ENCODE measurements at regions not wholly inside any gene's neighbourhood (a gene's known extent, or its start where the extent isn't known, plus 50 kb on each side); places are given as distances from the start of the nearest gene placed in this dataset.
"Not testable (repeated sequence)": the region's sequence is repeated elsewhere in the genome, so short reads cannot be mapped to it uniquely, and the experiment has no call there.

DNA sequence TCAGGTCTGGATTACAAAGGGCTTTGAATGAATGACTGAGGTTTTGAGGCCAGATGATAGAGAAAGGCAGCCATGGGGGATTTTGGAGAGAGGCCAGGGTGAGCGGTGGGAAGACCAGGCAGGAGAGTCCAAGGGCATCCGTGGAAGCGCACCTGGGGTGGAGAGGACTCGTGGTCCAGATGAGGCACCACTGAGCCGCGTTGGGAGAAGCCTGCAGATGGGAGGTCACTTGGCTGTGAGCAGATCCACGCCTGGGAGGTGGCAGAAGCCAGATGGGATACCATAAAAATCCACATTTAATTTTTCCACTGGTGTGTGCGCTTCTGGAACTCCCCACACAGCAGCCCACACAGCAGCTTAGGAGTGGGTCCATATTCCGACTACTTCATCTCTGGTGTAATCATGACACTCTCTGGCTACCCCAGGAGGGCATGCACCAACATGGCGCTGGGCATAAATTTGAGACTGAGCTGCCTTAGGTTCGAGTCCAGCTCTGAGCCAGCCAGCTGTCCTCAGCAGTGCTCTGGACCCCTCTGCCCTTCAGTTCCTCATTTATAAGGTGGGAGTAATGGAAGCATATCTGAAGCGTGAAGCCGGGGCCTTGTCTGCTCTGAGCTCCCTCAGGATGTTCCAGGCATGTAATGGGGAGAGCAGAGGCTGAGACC, 90.2 kb upstream of the FAM20C start:
- Histone ChIP-seq H3K4me3 (ENCODE audit: low read length) (no peak overlapping the region), H3K27me3 (ENCODE audit: insufficient read depth, low read depth, low read length) (no peaks in the 10 kb centered on the region), H3K36me3 (ENCODE audit: insufficient read depth, low read length) (no peaks in the 10 kb centered on the region), H2AFZ (ENCODE audit: low read depth, low read length) (no peak overlapping the region), H3F3A (ENCODE audit: insufficient read depth, low read length, poor library complexity, severe bottlenecking) (no peaks in the 10 kb centered on the region), H3K4me2 (ENCODE audit: low read length) (no peak overlapping the region), H3K9ac (ENCODE audit: low read length) (no peak overlapping the region), H3K27ac (ENCODE audit: low read length) (no peak overlapping the region), H4K20me1 (ENCODE audit: insufficient read depth) (no peaks in the 10 kb centered on the region), H3K9me2 (ENCODE audit: insufficient read depth, low read length) (no peaks in the 10 kb centered on the region), H3K9me3 (ENCODE audit: low read length) (no peaks in the 10 kb centered on the region), H3K79me2 (replicated peaks; ENCODE audit: insufficient read depth, low read length) (no peaks in the 10 kb centered on the region)
- TF ChIP-seq MXI1 (conservative IDR thresholded peaks at IDR 0.05; ENCODE audit: poor library complexity, severe bottlenecking) (no peak), TAF1 (IDR thresholded peaks at IDR 0.05; ENCODE audit: low read depth) (no peak), POLR2AphosphoS5 (IDR thresholded peaks at IDR 0.05) (no peak), EP300 (conservative IDR thresholded peaks at IDR 0.05; ENCODE audit: poor library complexity, severe bottlenecking) (no peak)
- TF ChIP-seq, protein P1, sequence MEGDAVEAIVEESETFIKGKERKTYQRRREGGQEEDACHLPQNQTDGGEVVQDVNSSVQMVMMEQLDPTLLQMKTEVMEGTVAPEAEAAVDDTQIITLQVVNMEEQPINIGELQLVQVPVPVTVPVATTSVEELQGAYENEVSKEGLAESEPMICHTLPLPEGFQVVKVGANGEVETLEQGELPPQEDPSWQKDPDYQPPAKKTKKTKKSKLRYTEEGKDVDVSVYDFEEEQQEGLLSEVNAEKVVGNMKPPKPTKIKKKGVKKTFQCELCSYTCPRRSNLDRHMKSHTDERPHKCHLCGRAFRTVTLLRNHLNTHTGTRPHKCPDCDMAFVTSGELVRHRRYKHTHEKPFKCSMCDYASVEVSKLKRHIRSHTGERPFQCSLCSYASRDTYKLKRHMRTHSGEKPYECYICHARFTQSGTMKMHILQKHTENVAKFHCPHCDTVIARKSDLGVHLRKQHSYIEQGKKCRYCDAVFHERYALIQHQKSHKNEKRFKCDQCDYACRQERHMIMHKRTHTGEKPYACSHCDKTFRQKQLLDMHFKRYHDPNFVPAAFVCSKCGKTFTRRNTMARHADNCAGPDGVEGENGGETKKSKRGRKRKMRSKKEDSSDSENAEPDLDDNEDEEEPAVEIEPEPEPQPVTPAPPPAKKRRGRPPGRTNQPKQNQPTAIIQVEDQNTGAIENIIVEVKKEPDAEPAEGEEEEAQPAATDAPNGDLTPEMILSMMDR (IDR thresholded peaks at IDR 0.05; ENCODE audit: poor library complexity, severe bottlenecking) = no peak
- TF ChIP-seq, protein P2, sequence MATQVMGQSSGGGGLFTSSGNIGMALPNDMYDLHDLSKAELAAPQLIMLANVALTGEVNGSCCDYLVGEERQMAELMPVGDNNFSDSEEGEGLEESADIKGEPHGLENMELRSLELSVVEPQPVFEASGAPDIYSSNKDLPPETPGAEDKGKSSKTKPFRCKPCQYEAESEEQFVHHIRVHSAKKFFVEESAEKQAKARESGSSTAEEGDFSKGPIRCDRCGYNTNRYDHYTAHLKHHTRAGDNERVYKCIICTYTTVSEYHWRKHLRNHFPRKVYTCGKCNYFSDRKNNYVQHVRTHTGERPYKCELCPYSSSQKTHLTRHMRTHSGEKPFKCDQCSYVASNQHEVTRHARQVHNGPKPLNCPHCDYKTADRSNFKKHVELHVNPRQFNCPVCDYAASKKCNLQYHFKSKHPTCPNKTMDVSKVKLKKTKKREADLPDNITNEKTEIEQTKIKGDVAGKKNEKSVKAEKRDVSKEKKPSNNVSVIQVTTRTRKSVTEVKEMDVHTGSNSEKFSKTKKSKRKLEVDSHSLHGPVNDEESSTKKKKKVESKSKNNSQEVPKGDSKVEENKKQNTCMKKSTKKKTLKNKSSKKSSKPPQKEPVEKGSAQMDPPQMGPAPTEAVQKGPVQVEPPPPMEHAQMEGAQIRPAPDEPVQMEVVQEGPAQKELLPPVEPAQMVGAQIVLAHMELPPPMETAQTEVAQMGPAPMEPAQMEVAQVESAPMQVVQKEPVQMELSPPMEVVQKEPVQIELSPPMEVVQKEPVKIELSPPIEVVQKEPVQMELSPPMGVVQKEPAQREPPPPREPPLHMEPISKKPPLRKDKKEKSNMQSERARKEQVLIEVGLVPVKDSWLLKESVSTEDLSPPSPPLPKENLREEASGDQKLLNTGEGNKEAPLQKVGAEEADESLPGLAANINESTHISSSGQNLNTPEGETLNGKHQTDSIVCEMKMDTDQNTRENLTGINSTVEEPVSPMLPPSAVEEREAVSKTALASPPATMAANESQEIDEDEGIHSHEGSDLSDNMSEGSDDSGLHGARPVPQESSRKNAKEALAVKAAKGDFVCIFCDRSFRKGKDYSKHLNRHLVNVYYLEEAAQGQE (IDR thresholded peaks at IDR 0.05; ENCODE audit: borderline replicate concordance) = no peak

DNA sequence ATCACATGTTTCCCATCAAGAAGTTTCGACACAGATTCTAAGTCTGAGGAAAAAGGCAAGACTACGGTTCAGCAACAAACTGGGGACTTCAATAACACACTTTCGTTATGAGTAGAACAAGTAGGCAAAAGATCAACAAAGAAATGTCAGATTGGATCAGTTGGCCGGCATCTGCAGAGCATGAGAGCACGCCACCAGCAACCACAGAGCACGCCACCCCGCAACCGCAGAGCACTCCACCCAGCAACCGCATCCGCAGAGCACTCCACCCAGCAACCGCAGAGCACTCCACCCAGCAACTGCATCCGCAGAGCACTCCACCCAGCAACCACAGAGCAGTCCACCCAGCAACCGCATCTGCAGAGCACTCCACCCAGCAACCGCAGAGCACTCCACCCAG, 89.7 kb upstream of the FAM20C start:
- H3F3A ChIP-seq (ENCODE audit: insufficient read depth, low read length, poor library complexity, severe bottlenecking) = no peaks in the 10 kb centered on the region
- H3K27ac ChIP-seq (ENCODE audit: low read length) = no peak overlapping the region
- no peak overlapping the region for H3K4me2 ChIP-seq (ENCODE audit: low read length)
- no peak overlapping the region for H3K4me3 ChIP-seq (ENCODE audit: low read length)
- TF ChIP-seq EZH2 (IDR thresholded peaks at IDR 0.05; ENCODE audit: borderline replicate concordance, insufficient read depth, low read length, poor library complexity, severe bottlenecking) = no peak
- TF ChIP-seq TAF1 (IDR thresholded peaks at IDR 0.05; ENCODE audit: low read depth) = no peak
- TF ChIP-seq MXI1 (conservative IDR thresholded peaks at IDR 0.05; ENCODE audit: poor library complexity, severe bottlenecking) = no peak
- TF ChIP-seq RAD21 (conservative IDR thresholded peaks at IDR 0.05) = no peak
- no peak for TF ChIP-seq EP300 (conservative IDR thresholded peaks at IDR 0.05; ENCODE audit: poor library complexity, severe bottlenecking)
- no peak for TF ChIP-seq POLR2AphosphoS5 (IDR thresholded peaks at IDR 0.05)
- TF ChIP-seq, protein P2 (IDR thresholded peaks at IDR 0.05; ENCODE audit: borderline replicate concordance) = no peak
- TF ChIP-seq SMC3 (conservative IDR thresholded peaks at IDR 0.05; ENCODE audit: poor library complexity) = no peak
- H3K9me3 ChIP-seq (ENCODE audit: low read length) = no peaks in the 10 kb centered on the region
- no peak overlapping the region for H3K9ac ChIP-seq (ENCODE audit: low read length)
- H4K20me1 ChIP-seq (ENCODE audit: insufficient read depth) = no peaks in the 10 kb centered on the region
- H3K79me2 ChIP-seq (replicated peaks; ENCODE audit: insufficient read depth, low read length) = no peaks in the 10 kb centered on the region
- no peaks in the 10 kb centered on the region for H3K27me3 ChIP-seq (ENCODE audit: insufficient read depth, low read depth, low read length)
- no peak overlapping the region for H2AFZ ChIP-seq (ENCODE audit: low read depth, low read length)
- H3K9me2 ChIP-seq (ENCODE audit: insufficient read depth, low read length) = no peaks in the 10 kb centered on the region
- no peaks in the 10 kb centered on the region for H3K36me3 ChIP-seq (ENCODE audit: insufficient read depth, low read length)

DNA sequence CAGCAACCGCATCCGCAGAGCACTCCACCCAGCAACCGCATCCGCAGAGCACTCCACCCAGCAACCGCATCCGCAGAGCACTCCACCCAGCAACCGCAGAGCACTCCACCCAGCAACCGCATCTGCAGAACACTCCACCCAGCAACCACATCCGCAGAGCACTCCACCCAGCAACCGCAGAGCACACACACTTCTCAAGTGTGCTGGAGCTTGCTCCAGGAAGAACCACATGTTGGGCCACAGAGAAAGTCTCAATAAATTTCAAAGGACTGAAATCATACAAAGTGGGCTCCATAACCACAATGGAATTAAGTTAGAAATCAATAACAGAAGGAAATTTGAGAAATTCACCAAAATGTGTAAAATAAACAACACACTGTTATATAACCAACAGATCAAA, 88.4 kb upstream of the FAM20C start:
- H3K9me3 ChIP-seq (ENCODE audit: low read length); H3F3A ChIP-seq (ENCODE audit: insufficient read depth, low read length, poor library complexity, severe bottlenecking); H3K36me3 ChIP-seq (ENCODE audit: insufficient read depth, low read length); H3K79me2 ChIP-seq (replicated peaks; ENCODE audit: insufficient read depth, low read length); H2AFZ ChIP-seq (ENCODE audit: low read depth, low read length); H3K27me3 ChIP-seq (ENCODE audit: insufficient read depth, low read depth, low read length); H4K20me1 ChIP-seq (ENCODE audit: insufficient read depth); H3K4me2 ChIP-seq (ENCODE audit: low read length); H3K9ac ChIP-seq (ENCODE audit: low read length); H3K9me2 ChIP-seq (ENCODE audit: insufficient read depth, low read length); H3K4me3 ChIP-seq (ENCODE audit: low read length); H3K27ac ChIP-seq (ENCODE audit: low read length): not testable (repeated sequence)

All from neural cell (in vitro differentiated cells).